Skeletal muscle satellite cell (primary cell): ENCODE measurements at regions not wholly inside any gene's neighbourhood (a gene's known extent, or its start where the extent isn't known, plus 50 kb on each side); places are given as distances from the start of the nearest gene placed in this dataset.
"Not testable (repeated sequence)": the region's sequence is repeated elsewhere in the genome, so short reads cannot be mapped to it uniquely, and the experiment has no call there.

Source experiments
- H3K27me3 ChIP-seq: 2 replicates; pipeline ENCODE4 v1.7.0; 2013; ENCODE audit warnings: low read length; ENCODE audit not compliant: control insufficient read depth, insufficient read depth
- H3K36me3 ChIP-seq: 2 replicates; pipeline ENCODE4 v1.7.0; 2013; ENCODE audit warnings: mild to moderate bottlenecking, control low read depth, low read length; ENCODE audit not compliant: insufficient read depth
- H3K4me1 ChIP-seq: 2 replicates; pipeline ENCODE4 v1.7.0; 2013; ENCODE audit warnings: low read length; ENCODE audit not compliant: control insufficient read depth, insufficient read depth
- H3K4me2 ChIP-seq: 2 replicates; pipeline ENCODE4 v1.7.0; 2013; ENCODE audit warnings: mild to moderate bottlenecking, low read length
- H3K4me3 ChIP-seq: 2 replicates; pipeline ENCODE4 v1.7.0; 2013; ENCODE audit warnings: low read length
- H3K9ac ChIP-seq: 2 replicates; pipeline ENCODE4 v1.7.0; 2013; ENCODE audit warnings: mild to moderate bottlenecking, low read depth, low read length, moderate library complexity
- H3K9me3 ChIP-seq: replicated peaks from 2 replicates; pipeline ENCODE4 v1.7.0; 2013; ENCODE audit warnings: mild to moderate bottlenecking, control low read depth, low read length

- Histone ChIP-seq H3K27me3 (no peaks in the 10 kb centered on the region), H3K4me1 (no peaks in the 10 kb centered on the region)
Measured at GRCh38 chr2:128666596-128666995, 347.9 kb upstream of the HS6ST1 start.

GRCh38 chr2:128667391-128667790, 348.7 kb upstream of the HS6ST1 start:
- H3K9me3 ChIP-seq, result no peaks in the 10 kb centered on the region
- H3K27me3 ChIP-seq, result no peaks in the 10 kb centered on the region
- no peak overlapping the region for H3K4me2 ChIP-seq

More at GRCh38 chr2:128666596-128666995, 347.9 kb upstream of the HS6ST1 start:
- H3K9me3 ChIP-seq, result no peaks in the 10 kb centered on the region
- H3K9ac ChIP-seq, result no peak overlapping the region
- no peak overlapping the region for H3K4me3 ChIP-seq
- H3K4me2 ChIP-seq, result no peak overlapping the region
- no peaks in the 10 kb centered on the region for H3K36me3 ChIP-seq

GRCh38 chr2:128668946-128669345, 350.3 kb upstream of the HS6ST1 start:
- Histone ChIP-seq H3K9ac (no peak overlapping the region), H3K4me3 (no peak overlapping the region), H3K4me1 (no peaks in the 10 kb centered on the region), H3K36me3 (no peaks in the 10 kb centered on the region), H3K4me2 (no peak overlapping the region), H3K9me3 (no peaks in the 10 kb centered on the region), H3K27me3 (no peaks in the 10 kb centered on the region)

More at GRCh38 chr2:128667391-128667790, 348.7 kb upstream of the HS6ST1 start:
- H3K9ac ChIP-seq, result no peak overlapping the region
- H3K36me3 ChIP-seq, result no peaks in the 10 kb centered on the region
- no peaks in the 10 kb centered on the region for H3K4me1 ChIP-seq
- no peak overlapping the region for H3K4me3 ChIP-seq

GRCh38 chr2:128670066-128670465, 351.4 kb upstream of the HS6ST1 start:
- Histone ChIP-seq H3K9me3 (no peaks in the 10 kb centered on the region), H3K4me3 (no peak overlapping the region), H3K4me2 (no peak overlapping the region), H3K36me3 (no peaks in the 10 kb centered on the region), H3K4me1 (no peaks in the 10 kb centered on the region), H3K9ac (no peak overlapping the region), H3K27me3 (no peaks in the 10 kb centered on the region)

GRCh38 chr2:128671981-128672757, 353.5 kb upstream of the HS6ST1 start:
- not testable (repeated sequence) for H3K9me3 ChIP-seq, H3K36me3 ChIP-seq, H3K4me1 ChIP-seq, H3K27me3 ChIP-seq, H3K4me3 ChIP-seq, H3K9ac ChIP-seq, H3K4me2 ChIP-seq

- H3K4me2 ChIP-seq, H3K4me1 ChIP-seq, H3K36me3 ChIP-seq: not testable (repeated sequence)
Measured at GRCh38 chr2:128679680-128680079, 361.0 kb upstream of the HS6ST1 start.

GRCh38 chr2:128681507-128681906, 362.8 kb upstream of the HS6ST1 start:
- H3K9me3 ChIP-seq, result no peaks in the 10 kb centered on the region
- H3K9ac ChIP-seq, result no peak overlapping the region
- no peaks in the 10 kb centered on the region for H3K4me1 ChIP-seq
- H3K4me2 ChIP-seq, result no peak overlapping the region
- H3K27me3 ChIP-seq, result no peaks in the 10 kb centered on the region
- H3K4me3 ChIP-seq, result no peak overlapping the region
- H3K36me3 ChIP-seq, result no peaks in the 10 kb centered on the region

More at GRCh38 chr2:128679680-128680079, 361.0 kb upstream of the HS6ST1 start:
- not testable (repeated sequence) for H3K27me3 ChIP-seq, H3K9ac ChIP-seq, H3K9me3 ChIP-seq, H3K4me3 ChIP-seq

GRCh38 chr2:128682266-128682665, 363.6 kb upstream of the HS6ST1 start:
- Histone ChIP-seq H3K9me3 (no peaks in the 10 kb centered on the region), H3K4me2 (no peak overlapping the region), H3K4me1 (no peaks in the 10 kb centered on the region), H3K4me3 (no peak overlapping the region), H3K9ac (no peak overlapping the region), H3K27me3 (no peaks in the 10 kb centered on the region), H3K36me3 (no peaks in the 10 kb centered on the region)

GRCh38 chr2:128682729-128683284, 364.1 kb upstream of the HS6ST1 start:
- H3K4me3 ChIP-seq, result no peak overlapping the region
- H3K4me1 ChIP-seq, result no peaks in the 10 kb centered on the region
- H3K36me3 ChIP-seq, result no peaks in the 10 kb centered on the region
- H3K9ac ChIP-seq, result no peak overlapping the region
- no peaks in the 10 kb centered on the region for H3K27me3 ChIP-seq
- no peaks in the 10 kb centered on the region for H3K9me3 ChIP-seq
- no peak overlapping the region for H3K4me2 ChIP-seq

GRCh38 chr2:128684523-128684922, 365.9 kb upstream of the HS6ST1 start:
- H3K4me1 ChIP-seq, result no peaks in the 10 kb centered on the region
- no peaks in the 10 kb centered on the region for H3K36me3 ChIP-seq
- H3K4me3 ChIP-seq, result no peak overlapping the region
- no peaks in the 10 kb centered on the region for H3K9me3 ChIP-seq
- H3K4me2 ChIP-seq, result no peak overlapping the region
- H3K9ac ChIP-seq, result no peak overlapping the region
- H3K27me3 ChIP-seq, result no peaks in the 10 kb centered on the region

GRCh38 chr2:128685841-128686496, 367.3 kb upstream of the HS6ST1 start:
- no peaks in the 10 kb centered on the region for H3K36me3 ChIP-seq
- no peak overlapping the region for H3K9ac ChIP-seq
- H3K27me3 ChIP-seq, result no peaks in the 10 kb centered on the region
- no peak overlapping the region for H3K4me3 ChIP-seq
- H3K4me1 ChIP-seq, result no peaks in the 10 kb centered on the region
- H3K9me3 ChIP-seq, result no peaks in the 10 kb centered on the region
- H3K4me2 ChIP-seq, result no peak overlapping the region
